NCI-H146 (cell line): ENCODE measurements at regions not wholly inside any gene's neighbourhood (a gene's known extent, or its start where the extent isn't known, plus 50 kb on each side); places are given as distances from the start of the nearest gene placed in this dataset.

Source experiments
- DNase-seq: peaks from one replicate; lab custom pipeline; 2025; lab: John Stamatoyannopoulos, UW

DNA sequence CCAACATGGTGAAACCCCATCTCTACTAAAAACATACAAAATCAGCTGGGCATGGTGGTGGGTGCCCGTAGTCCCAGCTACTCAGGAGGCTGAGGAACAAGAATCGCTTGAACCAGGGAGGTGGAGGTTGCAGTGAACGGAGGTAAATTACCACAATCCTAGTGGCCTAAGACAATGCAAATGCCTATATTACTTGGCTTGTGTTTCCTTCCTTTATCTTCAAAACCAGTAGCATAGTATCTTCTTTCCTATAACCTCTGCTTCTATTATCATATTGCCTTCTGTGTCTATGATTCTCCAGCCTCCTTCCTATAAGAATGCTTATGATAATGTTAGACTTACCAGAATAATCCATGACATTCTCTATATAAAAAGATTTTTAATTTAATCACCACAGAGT lies 156.2 kb upstream of the RGS18 start:
- DNase-seq = no peak

DNA sequence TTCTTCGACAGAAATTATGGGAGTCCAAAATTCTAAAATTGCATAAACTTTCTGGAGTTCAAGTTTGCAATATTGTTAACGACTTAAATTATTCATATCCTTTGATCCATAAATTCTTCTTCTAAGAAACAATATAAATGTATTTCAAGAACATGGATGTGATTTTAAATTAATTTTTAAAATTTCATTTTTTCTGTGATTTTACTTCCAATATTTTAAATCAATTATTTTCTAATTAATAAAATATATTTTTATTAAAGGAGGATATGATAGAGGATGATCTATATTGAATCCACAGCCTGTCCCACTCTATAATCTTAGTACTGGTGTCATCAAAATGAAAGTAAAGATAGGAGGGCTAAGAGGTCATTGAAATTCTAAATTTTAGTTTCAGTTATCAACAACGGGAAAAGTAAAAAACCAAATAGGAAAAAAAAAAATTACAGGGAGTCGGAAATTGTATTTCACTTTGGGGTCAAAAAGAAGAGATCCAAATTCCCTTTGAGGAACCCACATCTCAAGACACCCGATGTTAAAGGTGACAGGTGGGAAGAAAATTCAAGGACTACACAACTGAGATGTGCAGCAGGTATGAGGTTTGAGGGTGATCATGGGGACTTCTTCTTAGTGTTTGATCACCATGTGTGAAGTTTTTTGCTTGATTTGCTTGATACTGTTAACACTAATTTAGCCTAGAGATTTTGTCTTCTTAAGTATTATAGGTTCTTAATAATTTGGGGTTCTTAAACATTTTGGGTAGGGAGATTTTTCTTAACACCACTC lies 154.8 kb upstream of the RGS18 start:
- no peak for DNase-seq

DNA sequence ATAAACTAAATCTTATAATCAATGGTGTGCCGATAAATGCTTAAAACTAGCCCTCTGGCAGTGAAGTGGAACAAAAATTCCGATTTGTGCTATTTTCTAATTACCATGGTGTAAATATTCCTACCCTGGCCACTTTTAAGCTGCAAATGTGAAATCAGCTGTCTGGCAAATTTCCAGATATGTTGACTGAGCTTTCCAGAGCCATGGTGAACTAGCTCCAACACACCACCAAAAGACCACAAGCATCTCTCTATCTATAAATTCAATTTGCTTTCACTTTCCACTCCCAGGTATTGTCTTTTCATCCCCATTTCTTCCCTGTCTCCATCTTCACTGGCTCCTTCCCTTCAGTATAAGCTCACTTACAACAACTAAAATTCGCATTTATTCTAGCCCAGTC lies 152.3 kb upstream of the RGS18 start:
- DNase-seq = no peak

DNA sequence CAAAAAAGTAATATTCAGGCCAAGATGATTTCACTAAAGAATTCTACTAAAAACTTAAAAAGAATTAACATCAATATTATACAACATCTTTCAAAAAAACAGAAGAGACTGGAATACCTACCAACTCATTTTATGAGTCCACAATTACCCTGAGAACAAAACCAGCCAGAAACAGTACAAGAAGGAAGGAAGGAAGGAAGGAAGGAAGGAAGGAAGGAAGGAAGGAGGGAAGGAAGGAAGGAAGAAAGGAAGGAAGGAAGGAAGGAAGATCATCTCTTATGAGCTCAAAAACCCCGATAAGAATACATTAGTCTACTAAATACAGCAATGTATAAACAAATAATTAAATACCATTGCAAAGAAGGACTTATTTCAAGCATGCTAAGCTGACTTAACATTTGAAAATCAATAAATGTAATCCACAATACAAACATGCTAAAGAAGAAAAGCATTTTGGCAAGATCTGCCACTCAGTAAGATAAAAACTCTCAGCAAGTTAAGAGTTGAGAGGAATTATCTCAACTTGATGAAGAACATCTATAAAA lies 149.9 kb upstream of the RGS18 start:
- DNase-seq = no peak

DNA sequence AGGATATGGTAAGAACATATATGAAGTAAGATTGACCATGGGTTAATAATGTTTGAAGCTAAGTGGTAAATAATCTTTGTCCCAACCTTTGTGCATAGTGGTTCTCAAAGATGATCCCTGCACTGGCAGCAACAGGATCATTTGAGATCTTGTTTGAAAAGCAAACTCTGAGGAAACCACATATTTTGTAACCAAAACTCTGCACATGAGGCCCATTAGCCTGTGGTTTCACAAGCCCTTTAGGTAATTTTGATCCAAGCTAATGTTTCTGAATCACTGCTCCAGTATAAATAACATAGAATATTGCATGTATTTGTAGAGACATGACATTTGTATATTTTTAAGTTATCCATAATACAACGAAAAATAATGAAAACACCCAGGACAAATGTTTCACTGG lies 147.9 kb upstream of the RGS18 start:
- DNase-seq = no peak

DNA sequence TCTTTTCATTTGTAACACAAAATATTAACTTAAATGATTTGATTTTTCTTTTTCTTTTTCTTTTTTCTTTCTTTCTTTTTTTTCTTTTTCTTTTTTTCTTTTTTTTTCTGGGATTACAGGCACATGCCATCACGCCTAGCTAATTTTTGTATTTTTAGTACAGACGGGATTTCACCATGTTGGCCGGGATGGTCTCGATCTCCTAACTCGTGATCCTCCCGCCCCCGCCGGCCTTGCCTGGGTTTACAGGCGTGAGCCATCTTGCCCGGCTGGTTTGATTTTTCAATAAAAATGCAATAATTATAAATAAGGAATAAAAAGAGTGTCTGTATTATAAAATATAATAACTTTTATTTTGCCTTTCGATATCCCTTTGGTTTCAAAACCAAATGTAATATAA lies 146.7 kb upstream of the RGS18 start:
- DNase-seq = no peak

DNA sequence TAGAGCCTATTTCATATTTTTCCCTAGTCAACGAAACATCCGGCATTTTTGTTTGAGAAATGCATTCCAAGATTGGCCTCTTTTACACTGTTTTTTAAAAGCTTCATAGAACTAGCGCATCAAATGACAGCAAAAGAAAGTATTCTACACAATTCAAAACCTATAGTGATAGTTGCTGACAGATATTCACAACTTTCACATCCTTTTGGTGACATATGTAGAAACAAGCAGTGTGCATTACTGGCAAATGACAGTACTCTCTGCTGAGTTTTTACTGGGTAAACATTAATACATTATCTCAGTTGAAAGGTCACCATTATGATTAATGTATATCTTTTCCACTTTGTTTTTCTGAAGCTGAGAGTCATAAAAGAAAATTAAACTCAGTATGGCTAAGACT lies 135.4 kb upstream of the RGS18 start:
- DNase-seq = no peak

DNA sequence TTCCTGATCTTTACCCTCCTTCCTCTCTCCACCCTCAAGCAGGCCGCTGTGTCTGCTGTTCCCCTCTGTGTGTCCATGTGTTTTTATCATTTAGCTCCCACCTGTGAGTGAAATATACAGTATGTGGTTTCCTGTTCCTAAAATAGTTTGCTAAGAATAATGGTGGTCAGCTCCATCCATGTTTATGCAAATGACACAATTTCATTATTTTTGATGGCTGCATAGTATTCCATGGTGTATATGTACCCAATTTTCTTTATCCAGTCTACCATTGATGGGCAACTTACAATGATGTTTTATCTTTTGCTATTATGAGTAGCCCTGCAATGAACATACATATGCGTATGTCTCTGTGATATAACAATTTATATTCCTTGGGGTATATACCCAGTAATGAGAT lies 133.4 kb upstream of the RGS18 start:
- DNase-seq = no peak

DNA sequence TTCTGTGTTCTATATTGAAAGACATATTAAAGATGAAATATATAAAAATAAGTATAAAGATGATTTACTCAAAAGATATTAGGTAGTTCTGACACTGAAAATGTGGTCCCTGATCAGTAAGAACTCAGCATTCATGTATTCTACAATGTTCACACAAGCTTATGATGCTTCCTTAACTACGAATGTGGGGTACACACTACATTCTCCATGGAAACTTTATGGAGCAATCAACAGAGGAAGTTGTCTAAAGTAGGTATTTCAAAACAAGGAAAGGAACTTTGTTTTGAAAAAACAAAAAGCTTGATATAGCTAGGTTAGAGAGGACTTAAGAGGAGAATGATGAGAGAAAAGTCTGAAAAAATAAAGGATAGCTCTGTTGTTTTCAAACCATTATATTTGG lies 119.7 kb upstream of the RGS18 start:
- DNase-seq = no peak

DNA sequence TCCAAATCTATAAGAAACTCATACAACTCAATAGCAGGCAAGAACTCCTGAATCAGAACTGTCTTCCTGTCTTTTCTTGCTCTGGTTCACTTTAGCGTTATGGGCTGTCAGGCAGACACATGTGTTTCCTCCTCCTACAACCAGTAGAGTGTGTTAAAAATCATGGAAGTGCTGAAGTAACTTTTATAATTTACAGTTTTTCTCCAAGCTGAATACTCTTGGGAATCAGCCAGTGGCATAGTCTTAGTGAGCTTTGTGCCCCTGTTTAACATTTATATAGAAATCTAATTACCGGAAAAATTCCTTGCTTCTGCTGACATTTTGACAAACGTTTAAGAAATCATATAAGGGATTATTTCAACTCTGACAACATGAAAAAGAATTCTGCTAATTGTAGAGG lies 113.1 kb upstream of the RGS18 start:
- DNase-seq = no peak

DNA sequence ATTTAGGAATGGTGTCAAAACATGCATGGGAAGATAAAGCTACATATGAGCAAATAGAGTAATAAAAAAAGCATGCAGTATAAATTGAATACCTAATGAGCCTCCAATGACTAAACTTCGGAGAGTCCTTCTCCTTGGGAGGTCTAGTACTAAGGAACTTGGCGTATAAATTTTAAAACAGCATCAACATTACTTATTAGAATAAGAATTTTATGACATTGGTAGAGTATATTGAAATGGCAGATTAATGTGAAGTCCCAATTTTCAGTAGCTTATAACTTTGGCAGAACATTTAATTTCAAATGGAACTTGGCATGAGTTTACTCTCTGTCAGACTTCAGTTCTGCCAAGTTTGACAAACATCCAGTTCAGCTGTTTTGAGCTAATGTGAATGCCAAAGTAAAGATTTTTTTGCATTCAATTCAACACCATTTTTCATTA lies 104.7 kb upstream of the RGS18 start:
- DNase-seq = no peak

DNA sequence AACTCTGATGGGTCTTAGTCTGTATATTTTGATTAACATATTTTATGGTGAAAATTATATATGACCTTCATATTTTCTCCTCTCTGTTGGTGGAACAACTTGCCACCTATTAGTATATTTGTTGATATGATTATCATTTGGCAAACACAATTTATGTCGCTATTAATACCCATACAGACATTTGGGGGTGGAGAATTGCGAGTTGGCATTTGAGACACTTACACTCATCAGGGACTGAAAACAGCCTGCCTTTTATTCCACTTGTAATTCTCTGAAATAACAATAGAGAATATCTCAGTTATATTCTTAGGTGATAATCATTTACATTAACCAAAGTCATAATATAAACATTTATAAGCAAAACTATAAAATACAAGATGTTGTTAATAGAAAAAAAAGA lies 100.5 kb upstream of the RGS18 start:
- DNase-seq = no peak

DNA sequence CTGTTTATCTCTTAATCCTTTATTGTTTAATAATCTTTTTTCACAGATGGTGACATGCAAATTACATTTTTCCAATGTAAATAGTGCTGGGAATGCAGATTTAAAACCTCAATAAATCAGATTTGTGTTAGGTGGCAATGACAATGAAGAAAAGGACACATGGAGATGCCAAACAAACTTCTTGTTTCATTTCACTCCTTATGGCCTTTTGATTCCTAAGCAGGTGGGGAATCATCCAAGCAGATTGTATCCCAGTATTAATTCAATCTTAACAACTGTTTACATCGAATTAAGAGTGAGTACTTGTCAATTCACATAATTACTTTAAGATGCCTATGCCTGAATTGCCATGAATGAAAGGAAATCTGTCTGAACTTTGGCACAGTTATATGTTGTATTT lies 98.9 kb upstream of the RGS18 start:
- DNase-seq = no peak

DNA sequence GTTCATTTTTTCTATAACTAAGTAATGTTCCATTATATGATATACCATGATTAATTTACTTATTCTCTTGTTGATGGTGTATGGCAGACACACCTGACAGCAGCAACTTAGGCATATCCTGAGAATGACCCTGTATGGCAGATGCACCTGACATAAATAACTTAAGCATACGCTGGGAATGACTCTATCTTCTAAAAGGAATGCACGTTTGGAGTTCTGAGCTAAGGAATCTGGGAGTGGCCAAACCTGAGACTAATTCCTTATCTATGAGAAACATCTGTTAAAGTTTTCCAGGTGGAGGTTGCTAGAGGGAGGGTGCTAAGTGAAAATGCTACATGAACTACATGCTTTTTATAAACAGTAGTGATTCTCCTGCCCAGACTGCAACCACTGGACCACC lies 96.7 kb upstream of the RGS18 start:
- no peak for DNase-seq

DNA sequence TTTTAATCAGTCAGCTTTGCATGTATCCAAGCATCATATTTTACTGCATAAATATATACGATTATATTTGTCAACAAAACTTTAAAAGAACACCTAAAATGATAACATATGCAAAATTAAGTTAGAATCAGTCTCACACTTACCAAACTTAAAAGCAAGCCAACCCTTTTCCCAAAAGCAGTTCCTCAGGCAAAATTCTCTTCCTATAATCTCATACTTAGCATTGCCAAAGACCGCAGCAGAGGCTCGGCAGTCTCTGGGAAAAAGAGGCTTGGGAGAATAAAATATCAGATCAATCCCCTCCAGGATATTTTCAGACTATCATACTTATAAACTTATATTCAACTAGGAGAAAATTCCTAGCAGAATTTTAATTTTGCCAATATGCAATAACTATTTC lies 93.2 kb upstream of the RGS18 start:
- no peak for DNase-seq

DNA sequence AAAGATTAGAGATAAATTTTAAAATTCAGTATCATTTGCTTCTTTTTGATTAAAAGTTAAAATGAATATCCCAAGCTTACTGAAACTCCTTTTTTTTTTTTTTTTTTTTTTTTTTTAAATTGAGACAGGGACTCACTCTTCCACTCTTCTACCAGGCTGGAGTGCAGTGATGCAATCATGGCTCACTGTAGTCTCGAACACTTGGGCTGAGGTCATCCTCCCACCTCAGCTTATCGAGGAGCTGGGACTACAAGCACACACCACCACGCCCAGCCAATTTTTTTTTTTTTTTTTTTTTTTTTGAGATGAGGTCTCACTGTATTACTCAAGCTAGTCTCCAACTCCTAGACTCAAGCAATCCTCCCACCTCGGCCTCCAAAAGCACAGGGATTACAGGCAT lies 92.1 kb upstream of the RGS18 start:
- DNase-seq = no peak

DNA sequence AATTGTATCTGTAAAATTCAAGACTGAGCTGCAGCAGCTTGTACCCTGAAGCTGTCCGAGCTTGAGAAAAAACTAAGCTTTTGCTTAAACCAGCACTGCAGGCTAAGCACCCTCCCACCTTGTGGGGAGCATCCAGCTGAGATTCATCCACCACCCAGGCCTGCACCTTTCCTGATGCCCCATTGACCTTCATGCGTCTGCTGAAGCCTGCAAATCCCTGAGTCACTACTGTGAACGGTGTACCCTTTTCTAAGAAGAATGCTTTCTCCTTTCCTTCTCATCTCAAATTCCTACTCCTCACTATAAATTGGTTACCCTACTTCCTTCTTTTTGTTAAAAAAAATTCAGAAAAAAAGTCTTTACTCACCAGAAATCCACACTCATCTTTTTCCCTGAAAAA lies 90.9 kb upstream of the RGS18 start:
- no peak for DNase-seq

DNA sequence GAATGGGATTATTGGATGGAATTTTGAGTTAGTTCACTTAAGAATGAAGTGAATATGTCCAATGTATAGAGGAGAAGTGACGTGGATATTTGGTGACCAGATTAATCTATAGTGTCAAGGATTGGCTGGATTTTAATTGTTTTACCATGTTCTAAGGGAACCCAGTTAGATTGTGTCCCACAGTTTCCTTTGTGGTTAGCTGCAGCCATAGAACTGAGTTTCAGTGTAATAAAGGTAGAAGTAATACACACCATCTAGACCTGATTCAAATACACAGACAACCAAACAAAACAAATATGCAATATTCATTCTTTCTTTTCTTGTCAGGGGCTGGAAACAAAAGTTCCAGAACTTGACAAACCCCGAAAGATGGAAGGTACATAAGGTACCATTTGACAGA lies 88.0 kb upstream of the RGS18 start:
- DNase-seq = no peak

DNA sequence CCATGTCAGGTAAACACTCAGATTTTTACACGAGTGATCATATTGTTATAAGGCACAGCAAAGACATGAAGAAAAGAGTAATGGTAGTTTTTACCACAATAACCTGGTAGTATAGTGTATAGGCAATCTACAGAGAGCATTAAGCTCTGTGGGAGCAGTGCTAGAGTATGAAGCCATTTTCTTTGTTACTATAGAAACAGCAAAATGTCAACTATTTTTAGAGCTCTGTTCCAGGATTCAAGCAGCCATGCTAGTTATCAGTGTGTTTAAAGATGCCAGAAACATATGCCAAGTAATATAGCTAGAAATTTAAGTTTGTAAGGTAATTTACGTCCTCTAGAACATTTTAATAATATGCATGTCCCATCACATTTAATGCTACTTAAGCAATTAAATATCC lies 77.6 kb upstream of the RGS18 start:
- no peak for DNase-seq

DNA sequence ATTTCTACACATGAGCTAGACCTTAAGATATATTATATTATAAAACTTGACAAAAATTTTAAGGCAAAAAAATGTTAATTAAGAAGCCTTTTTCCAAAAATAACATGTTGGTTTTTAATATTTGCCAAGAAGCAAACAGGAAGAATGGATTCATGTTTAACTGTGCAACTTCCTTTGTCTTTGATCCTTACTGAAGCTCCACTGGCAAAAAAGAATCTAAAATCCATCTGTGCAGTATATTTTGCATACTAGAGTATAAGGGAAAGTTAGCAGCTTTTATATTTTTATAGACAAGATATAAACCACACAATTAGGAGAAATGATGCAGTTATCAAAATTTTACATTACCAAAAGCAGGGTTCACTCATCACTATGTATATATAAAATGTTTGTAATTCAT lies 76.9 kb upstream of the RGS18 start:
- DNase-seq = no peak

DNA sequence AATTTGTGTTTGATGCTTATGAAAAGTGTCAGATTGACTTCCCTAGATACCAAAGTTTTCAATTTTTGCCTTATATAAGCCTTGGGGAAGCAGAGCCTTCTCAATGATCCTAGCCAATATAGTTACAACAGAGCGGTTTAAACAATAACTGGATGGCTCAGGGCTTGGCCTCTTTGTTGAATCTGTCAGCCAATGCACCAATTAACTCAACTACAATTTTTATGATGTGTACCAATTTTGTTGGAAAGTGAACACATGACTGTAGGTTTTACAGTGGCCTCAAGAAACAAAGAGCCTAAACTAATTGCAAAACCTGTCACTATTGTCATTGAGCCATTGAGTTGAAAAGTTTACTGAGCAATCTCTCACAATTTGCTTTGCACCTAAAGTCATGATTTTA lies 71.6 kb upstream of the RGS18 start:
- DNase-seq = no peak

DNA sequence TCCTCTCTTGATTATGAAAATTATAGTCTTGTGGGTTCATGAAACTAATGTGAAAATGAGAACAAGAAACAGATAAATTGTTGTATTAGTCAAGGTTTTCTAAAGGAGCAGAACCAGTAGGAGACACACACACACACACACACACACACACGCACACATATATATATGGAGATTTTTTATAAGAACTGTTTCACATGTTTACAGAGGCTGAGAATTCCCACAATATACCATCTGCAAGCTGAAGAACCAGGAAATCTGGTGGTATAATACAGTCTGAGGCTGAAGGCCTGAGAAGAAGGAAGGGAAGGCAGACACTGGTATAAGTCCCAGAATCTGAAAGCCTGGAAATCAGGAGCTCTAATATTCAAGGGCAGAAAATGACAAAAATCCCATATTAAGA lies 70.9 kb upstream of the RGS18 start:
- no peak for DNase-seq

DNA sequence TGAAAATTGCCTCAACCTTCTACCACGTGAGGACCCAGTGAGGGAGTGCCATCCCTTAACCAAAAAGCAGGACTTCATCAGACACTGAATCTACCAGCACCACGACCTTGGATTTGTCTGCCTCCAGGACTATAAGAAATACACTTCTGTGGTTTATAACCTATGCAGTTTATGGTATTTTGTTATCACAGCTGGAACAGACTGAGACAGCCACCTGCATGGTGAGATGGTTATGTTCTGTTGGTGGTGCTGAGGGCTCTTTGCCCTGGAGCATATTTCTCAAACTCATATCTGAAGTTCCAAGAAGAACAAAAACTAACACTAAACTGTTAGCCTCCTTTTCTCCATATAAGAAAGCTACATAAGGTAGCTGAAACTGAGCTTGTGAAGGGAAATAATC lies 69.8 kb upstream of the RGS18 start:
- DNase-seq = no peak

DNA sequence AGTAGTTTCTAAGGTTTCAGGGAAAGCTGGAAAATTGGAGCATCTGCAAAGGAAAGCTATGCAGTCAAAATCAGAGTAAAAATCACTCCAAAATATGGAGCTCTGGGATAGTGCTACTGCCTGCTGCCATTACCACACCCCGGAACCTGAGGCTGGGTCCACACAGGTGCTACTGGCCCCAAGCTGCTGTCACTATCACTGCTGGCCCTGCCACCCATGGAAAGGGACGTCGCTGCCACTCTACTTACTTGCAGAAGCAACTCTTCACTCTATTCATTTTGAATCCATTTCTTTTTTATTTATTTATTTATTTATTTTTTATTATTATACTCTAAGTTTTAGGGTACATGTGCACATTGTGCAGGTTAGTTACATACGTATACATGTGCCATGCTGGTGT lies 60.3 kb upstream of the RGS18 start:
- no peak for DNase-seq
